ENCODE measurements at regions not wholly inside any gene's neighbourhood (a gene's known extent, or its start where the extent isn't known, plus 50 kb on each side); places are given as distances from the start of the nearest gene placed in this dataset.

DNA sequence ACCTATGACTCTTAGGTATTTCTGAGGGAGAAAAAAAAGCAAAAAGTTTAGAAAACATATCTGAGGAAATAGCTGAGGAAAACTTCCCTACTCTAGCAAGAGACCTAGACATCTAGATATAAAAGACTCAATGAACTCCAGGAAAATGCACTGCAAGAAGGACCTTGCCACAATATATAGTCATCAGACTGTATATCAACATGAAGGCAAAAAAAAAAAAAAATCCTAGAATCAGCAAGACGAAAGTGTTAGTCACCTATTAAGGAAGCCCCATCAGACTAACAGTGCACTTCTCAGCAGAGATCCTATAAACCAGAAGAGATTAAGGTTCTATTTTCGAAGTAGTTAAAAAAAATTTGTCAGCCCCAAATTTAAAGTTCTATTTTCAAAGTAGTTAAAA is 166.2 kb downstream of the TMEM38B start:
- no peak for FAIRE-seq
- H3K4me3 ChIP-seq (ENCODE audit: low read length in 3 of 3) = no peak overlapping the region
- TF ChIP-seq, protein P1, sequence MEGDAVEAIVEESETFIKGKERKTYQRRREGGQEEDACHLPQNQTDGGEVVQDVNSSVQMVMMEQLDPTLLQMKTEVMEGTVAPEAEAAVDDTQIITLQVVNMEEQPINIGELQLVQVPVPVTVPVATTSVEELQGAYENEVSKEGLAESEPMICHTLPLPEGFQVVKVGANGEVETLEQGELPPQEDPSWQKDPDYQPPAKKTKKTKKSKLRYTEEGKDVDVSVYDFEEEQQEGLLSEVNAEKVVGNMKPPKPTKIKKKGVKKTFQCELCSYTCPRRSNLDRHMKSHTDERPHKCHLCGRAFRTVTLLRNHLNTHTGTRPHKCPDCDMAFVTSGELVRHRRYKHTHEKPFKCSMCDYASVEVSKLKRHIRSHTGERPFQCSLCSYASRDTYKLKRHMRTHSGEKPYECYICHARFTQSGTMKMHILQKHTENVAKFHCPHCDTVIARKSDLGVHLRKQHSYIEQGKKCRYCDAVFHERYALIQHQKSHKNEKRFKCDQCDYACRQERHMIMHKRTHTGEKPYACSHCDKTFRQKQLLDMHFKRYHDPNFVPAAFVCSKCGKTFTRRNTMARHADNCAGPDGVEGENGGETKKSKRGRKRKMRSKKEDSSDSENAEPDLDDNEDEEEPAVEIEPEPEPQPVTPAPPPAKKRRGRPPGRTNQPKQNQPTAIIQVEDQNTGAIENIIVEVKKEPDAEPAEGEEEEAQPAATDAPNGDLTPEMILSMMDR (IDR thresholded peaks at IDR 0.05; ENCODE audit: borderline replicate concordance, extremely low read depth, insufficient read depth) = no peak

DNA sequence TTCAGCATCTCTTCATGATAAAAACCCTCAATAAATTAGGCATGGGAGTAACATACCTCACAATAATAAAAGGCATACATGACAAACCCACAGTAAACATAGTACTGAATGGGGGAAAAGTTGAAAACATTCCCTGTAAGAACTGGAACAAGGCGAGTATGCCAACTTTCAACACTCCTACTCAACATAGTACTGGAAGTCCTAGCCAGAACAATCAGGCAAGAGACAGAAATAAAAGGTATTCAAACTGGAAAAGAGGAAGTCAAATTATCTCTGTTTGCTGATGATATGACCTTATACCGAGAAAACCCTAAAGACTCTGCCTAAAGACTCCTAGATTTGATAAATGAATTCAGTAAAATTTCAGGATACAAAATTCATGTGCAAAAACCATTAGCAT is 167.6 kb downstream of the TMEM38B start:
- no peak for FAIRE-seq
- intact Hi-C loops (cut with DNase I) = no loop called here
- Histone ChIP-seq H3K27me3 (ENCODE audit: control insufficient read depth, insufficient read depth, low read length) (no peaks in the 10 kb centered on the region), H3K9me3 (ENCODE audit: control insufficient read depth in 2 of 3, insufficient read depth in 1 of 3, low read length in 3 of 3) (no peaks in the 10 kb centered on the region), H3K4me3 (ENCODE audit: low read length in 3 of 3) (no peak overlapping the region), H3K9ac (ENCODE audit: low read length in 3 of 3) (no peak overlapping the region), H3K4me1 (ENCODE audit: control insufficient read depth in 2 of 3, insufficient read depth in 2 of 3, low read depth in 1 of 3, low read length in 3 of 3) (no peaks in the 10 kb centered on the region), H3K36me3 (ENCODE audit: control insufficient read depth in 2 of 3, insufficient read depth in 3 of 3, low read length in 3 of 3) (no peaks in the 10 kb centered on the region), H3K27ac (ENCODE audit: low read depth in 2 of 2, low read length in 2 of 2) (no peak overlapping the region)
- no peak for DNase-seq
- TF ChIP-seq, protein P1 (IDR thresholded peaks at IDR 0.05; ENCODE audit: borderline replicate concordance, extremely low read depth, insufficient read depth) = no peak

More for the DNA sequence above, 166.2 kb downstream of the TMEM38B start:
- intact Hi-C loops (cut with DNase I) = no loop called here
- Histone ChIP-seq H3K9ac (ENCODE audit: low read length in 3 of 3) (no peak overlapping the region), H3K9me3 (ENCODE audit: control insufficient read depth in 2 of 3, insufficient read depth in 1 of 3, low read length in 3 of 3) (no peaks in the 10 kb centered on the region), H3K36me3 (ENCODE audit: control insufficient read depth in 2 of 3, insufficient read depth in 3 of 3, low read length in 3 of 3) (no peaks in the 10 kb centered on the region), H3K4me1 (ENCODE audit: control insufficient read depth in 2 of 3, insufficient read depth in 2 of 3, low read depth in 1 of 3, low read length in 3 of 3) (no peaks in the 10 kb centered on the region), H3K27ac (ENCODE audit: low read depth in 2 of 2, low read length in 2 of 2) (no peak overlapping the region), H3K27me3 (ENCODE audit: control insufficient read depth, insufficient read depth, low read length) (no peaks in the 10 kb centered on the region)
- no peak for DNase-seq

GRCh38 chr9:105864248-105864898 is 170.0 kb downstream of the TMEM38B start:
- no peak overlapping the region for H3K9ac ChIP-seq (ENCODE audit: low read length in 3 of 3)
- FAIRE-seq (no peak), DNase-seq (no peak)
- no peak overlapping the region for H3K4me3 ChIP-seq (ENCODE audit: low read length in 3 of 3)
- H3K9me3 ChIP-seq (ENCODE audit: control insufficient read depth in 2 of 3, insufficient read depth in 1 of 3, low read length in 3 of 3) = no peaks in the 10 kb centered on the region
- no peaks in the 10 kb centered on the region for H3K27me3 ChIP-seq (ENCODE audit: control insufficient read depth, insufficient read depth, low read length)
- H3K27ac ChIP-seq (ENCODE audit: low read depth in 2 of 2, low read length in 2 of 2) = no peak overlapping the region
- intact Hi-C loops (cut with DNase I) = no loop called here
- H3K36me3 ChIP-seq (ENCODE audit: control insufficient read depth in 2 of 3, insufficient read depth in 3 of 3, low read length in 3 of 3) = no peaks in the 10 kb centered on the region
- H3K4me1 ChIP-seq (ENCODE audit: control insufficient read depth in 2 of 3, insufficient read depth in 2 of 3, low read depth in 1 of 3, low read length in 3 of 3) = no peaks in the 10 kb centered on the region
- TF ChIP-seq, protein P1 (IDR thresholded peaks at IDR 0.05; ENCODE audit: borderline replicate concordance, extremely low read depth, insufficient read depth) = no peak

GRCh38 chr9:105865285-105865684 is 170.9 kb downstream of the TMEM38B start:
- no peak for FAIRE-seq
- no peaks in the 10 kb centered on the region for H3K36me3 ChIP-seq (ENCODE audit: control insufficient read depth in 2 of 3, insufficient read depth in 3 of 3, low read length in 3 of 3)
- DNase-seq = peak in 3 of 5 donors; percentile 24 to 59 (median 43)
- H3K9ac ChIP-seq (ENCODE audit: low read length in 3 of 3) = no peak overlapping the region
- H3K4me1 ChIP-seq (ENCODE audit: control insufficient read depth in 2 of 3, insufficient read depth in 2 of 3, low read depth in 1 of 3, low read length in 3 of 3) = no peaks in the 10 kb centered on the region
- intact Hi-C loops (cut with DNase I) = no loop called here
- H3K27me3 ChIP-seq (ENCODE audit: control insufficient read depth, insufficient read depth, low read length) = no peaks in the 10 kb centered on the region
- no peak overlapping the region for H3K4me3 ChIP-seq (ENCODE audit: low read length in 3 of 3)
- no peak overlapping the region for H3K27ac ChIP-seq (ENCODE audit: low read depth in 2 of 2, low read length in 2 of 2)
- TF ChIP-seq, protein P1 (IDR thresholded peaks at IDR 0.05; ENCODE audit: borderline replicate concordance, extremely low read depth, insufficient read depth) = no peak
- H3K9me3 ChIP-seq (ENCODE audit: control insufficient read depth in 2 of 3, insufficient read depth in 1 of 3, low read length in 3 of 3) = no peaks in the 10 kb centered on the region

Data from kidney (tissue), 13 donors.